Gastrocnemius medialis (tissue), 4 donors: ENCODE measurements at regions not wholly inside any gene's neighbourhood (a gene's known extent, or its start where the extent isn't known, plus 50 kb on each side); places are given as distances from the start of the nearest gene placed in this dataset.

ENCODE experiments used
- ATAC-seq, 2 donors: fragments of 150-250 bp; one replicate each; pipeline ENCODE4 v1.9.1; 2016
- DNase-seq, 2 donors: peaks; one replicate each; pipeline ENCODE4 v3.0.0-alpha.2; 2019
- H3K27ac ChIP-seq, 4 donors: fragments of 200-600 bp; sonication (generic); 1 replicate in 1 of 4; 2 replicates in 3 of 4; pipeline ENCODE4 v1.5.1; 2016 to 2018; ENCODE audit warnings: mild to moderate bottlenecking in 2 of 4, moderate library complexity in 1 of 4
- H3K27me3 ChIP-seq, 3 donors: fragments of 200-600 bp; sonication (generic) in 2 of 3; 1 replicate in 1 of 3; 2 replicates in 2 of 3; pipeline versions ENCODE4 v1.5.1 to v1.6.0; 2016 to 2019; ENCODE audit warnings: mild to moderate bottlenecking in 1 of 3, moderate library complexity in 1 of 3
- H3K36me3 ChIP-seq, 2 donors: fragments of 200-600 bp; sonication (generic) in 1 of 2; one replicate each; pipeline ENCODE4 v1.5.1; 2017 to 2018
- H3K4me1 ChIP-seq, 2 donors: fragments of 200-600 bp; sonication (generic) in 1 of 2; one replicate each; pipeline ENCODE4 v1.5.1; 2016 to 2017; ENCODE audit warnings: mild to moderate bottlenecking in 2 of 2
- H3K4me3 ChIP-seq, 4 donors: fragments of 200-600 bp; sonication (generic) in 3 of 4; 1 replicate in 1 of 4; 2 replicates in 3 of 4; pipeline ENCODE4 v1.5.1; 2016 to 2019; ENCODE audit warnings: mild to moderate bottlenecking in 2 of 4
- H3K9me3 ChIP-seq, 3 donors: fragments of 200-600 bp; sonication (generic) in 2 of 3; 1 replicate in 1 of 3; 2 replicates in 2 of 3; pipeline ENCODE4 v1.5.1; 2016 to 2019
- POLR2A ChIP-seq, 2 donors: fragments of 450-650 bp; IDR thresholded peaks; one replicate each; pipeline ENCODE4 v1.6.1; 2017; ENCODE audit warnings: antibody characterized with exemption in 2 of 2, mild to moderate bottlenecking in 2 of 2, moderate library complexity in 2 of 2
- in situ Hi-C, 4 donors: fragments of 200-750 bp; cut with MboI; loops; one replicate each; pipeline versions ENCODE4 v1.15.0 to v1.8.0; 2017; ENCODE audit warnings: low sequenced_read_pairs in 4 of 4
- intact Hi-C: fragments of 100-400 bp; cut with DNase I; formaldehyde crosslinking; loops from one replicate; pipeline ENCODE4 v1.15.1; 2023; ENCODE audit warnings: low total_unique reads
- TF ChIP-seq, protein P1 (sequence below), 5 experiments: fragments of 450-650 bp in 3 of 5; fragments of 200-600 bp in 2 of 5; sonication (generic) in 2 of 5; IDR thresholded peaks in 4 of 5; conservative IDR thresholded peaks in 1 of 5; 1 replicate in 4 of 5; 2 replicates in 1 of 5; pipeline ENCODE4 v1.5.1; 2016 to 2019; ENCODE audit warnings: antibody characterized with exemption in 5 of 5, mild to moderate bottlenecking in 3 of 5, moderate library complexity in 3 of 5

DNA sequence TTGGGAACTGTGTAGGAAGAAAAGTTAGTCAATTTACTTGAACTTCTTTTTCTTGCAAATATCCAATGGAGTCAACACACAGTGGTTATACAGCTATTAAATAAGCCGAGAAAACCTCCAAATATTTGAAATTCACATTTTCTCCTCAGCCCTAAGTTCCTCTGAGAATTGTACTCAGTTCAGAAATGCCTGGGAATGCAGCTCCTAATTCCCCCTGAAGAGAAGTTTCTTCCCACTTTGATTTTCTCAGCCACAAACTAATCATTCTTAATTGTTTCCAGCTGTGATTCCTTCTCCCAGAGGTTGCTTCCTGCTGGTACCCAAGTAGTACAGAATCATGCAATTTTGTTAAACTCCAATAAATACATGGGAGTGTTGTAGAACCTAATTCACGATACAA lies 246.1 kb upstream of the MIR17HG start:
- H3K4me3 ChIP-seq, result no peak overlapping the region
- no peak overlapping the region for H3K27ac ChIP-seq
- TF ChIP-seq POLR2A (IDR thresholded peaks at IDR 0.05), result no peak
- TF ChIP-seq, protein P1, sequence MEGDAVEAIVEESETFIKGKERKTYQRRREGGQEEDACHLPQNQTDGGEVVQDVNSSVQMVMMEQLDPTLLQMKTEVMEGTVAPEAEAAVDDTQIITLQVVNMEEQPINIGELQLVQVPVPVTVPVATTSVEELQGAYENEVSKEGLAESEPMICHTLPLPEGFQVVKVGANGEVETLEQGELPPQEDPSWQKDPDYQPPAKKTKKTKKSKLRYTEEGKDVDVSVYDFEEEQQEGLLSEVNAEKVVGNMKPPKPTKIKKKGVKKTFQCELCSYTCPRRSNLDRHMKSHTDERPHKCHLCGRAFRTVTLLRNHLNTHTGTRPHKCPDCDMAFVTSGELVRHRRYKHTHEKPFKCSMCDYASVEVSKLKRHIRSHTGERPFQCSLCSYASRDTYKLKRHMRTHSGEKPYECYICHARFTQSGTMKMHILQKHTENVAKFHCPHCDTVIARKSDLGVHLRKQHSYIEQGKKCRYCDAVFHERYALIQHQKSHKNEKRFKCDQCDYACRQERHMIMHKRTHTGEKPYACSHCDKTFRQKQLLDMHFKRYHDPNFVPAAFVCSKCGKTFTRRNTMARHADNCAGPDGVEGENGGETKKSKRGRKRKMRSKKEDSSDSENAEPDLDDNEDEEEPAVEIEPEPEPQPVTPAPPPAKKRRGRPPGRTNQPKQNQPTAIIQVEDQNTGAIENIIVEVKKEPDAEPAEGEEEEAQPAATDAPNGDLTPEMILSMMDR (IDR thresholded peaks at IDR 0.05 in 4 of 5, conservative IDR thresholded peaks at IDR 0.05 in 1 of 5), result no peak
- no peaks in the 10 kb centered on the region for H3K4me1 ChIP-seq
- no peaks in the 10 kb centered on the region for H3K9me3 ChIP-seq
- intact Hi-C loops, result no loop called here
- DNase-seq (no peak), ATAC-seq (no peak)
- in situ Hi-C loops, result no loop called here
- no peaks in the 10 kb centered on the region for H3K36me3 ChIP-seq
- no peaks in the 10 kb centered on the region for H3K27me3 ChIP-seq

DNA sequence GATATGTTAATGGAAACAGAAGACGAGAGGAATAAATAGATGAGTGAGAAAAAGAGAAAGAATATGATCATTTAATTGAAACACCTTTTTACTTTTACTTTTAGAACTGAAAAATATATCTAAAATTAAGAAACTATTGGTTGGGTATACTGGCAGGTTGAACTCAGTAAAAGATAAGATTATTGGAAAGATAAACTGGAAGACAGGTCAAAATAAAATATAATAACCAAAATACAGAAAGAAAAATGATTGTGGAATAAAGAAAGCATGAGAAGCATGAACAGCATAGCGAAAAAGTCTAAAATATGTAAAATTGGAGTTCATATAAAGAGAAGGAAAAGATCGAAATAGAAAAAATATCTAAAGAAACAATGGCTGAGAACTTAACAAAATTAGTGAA lies 242.2 kb upstream of the MIR17HG start:
- intact Hi-C loops (no loop called here), in situ Hi-C loops (no loop called here)
- H3K9me3 ChIP-seq, result no peaks in the 10 kb centered on the region
- no peaks in the 10 kb centered on the region for H3K4me1 ChIP-seq
- no peaks in the 10 kb centered on the region for H3K27me3 ChIP-seq
- no peaks in the 10 kb centered on the region for H3K36me3 ChIP-seq
- no peak overlapping the region for H3K4me3 ChIP-seq
- DNase-seq, result no peak
- TF ChIP-seq, protein P1 (IDR thresholded peaks at IDR 0.05 in 4 of 5, conservative IDR thresholded peaks at IDR 0.05 in 1 of 5), result no peak
- no peak for TF ChIP-seq POLR2A (IDR thresholded peaks at IDR 0.05)
- H3K27ac ChIP-seq, result no peak overlapping the region
- no peak for ATAC-seq

- in situ Hi-C loops (no loop called here), intact Hi-C loops (no loop called here)
- Histone ChIP-seq H3K4me3 (no peak overlapping the region), H3K4me1 (no peaks in the 10 kb centered on the region), H3K36me3 (no peaks in the 10 kb centered on the region), H3K27me3 (no peaks in the 10 kb centered on the region), H3K9me3 (no peaks in the 10 kb centered on the region), H3K27ac (no peak overlapping the region)
- DNase-seq (no peak), ATAC-seq (no peak)
- TF ChIP-seq POLR2A (IDR thresholded peaks at IDR 0.05), result no peak
- TF ChIP-seq, protein P1 (IDR thresholded peaks at IDR 0.05 in 4 of 5, conservative IDR thresholded peaks at IDR 0.05 in 1 of 5), result no peak
Measured at GRCh38 chr13:91106565-91106964, 240.9 kb upstream of the MIR17HG start.

DNA sequence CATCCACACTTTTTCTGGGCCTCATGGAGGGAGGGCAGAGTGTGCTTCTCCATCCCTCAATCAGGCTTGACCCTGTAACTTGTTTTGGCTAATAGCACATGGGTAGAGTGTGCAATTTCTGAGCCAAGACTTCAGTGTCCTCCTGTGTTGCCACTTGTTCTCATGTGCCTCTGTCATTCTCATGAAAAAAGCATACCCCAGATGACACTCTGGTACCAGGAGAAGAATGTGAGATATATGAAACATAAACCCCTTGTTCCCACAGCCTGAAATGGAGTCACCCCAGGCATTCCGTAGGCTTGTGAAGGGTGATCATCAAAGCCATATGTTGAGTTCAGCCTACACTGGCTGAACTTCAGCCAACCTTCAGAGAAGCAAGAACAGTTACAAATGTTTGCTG lies 239.2 kb upstream of the MIR17HG start:
- H3K4me1 ChIP-seq, result no peaks in the 10 kb centered on the region
- H3K27ac ChIP-seq, result no peak overlapping the region
- ATAC-seq (no peak), DNase-seq (no peak)
- H3K36me3 ChIP-seq, result no peaks in the 10 kb centered on the region
- no peaks in the 10 kb centered on the region for H3K9me3 ChIP-seq
- no peak overlapping the region for H3K4me3 ChIP-seq
- H3K27me3 ChIP-seq, result no peaks in the 10 kb centered on the region
- in situ Hi-C loops (no loop called here), intact Hi-C loops (no loop called here)
- TF ChIP-seq POLR2A (IDR thresholded peaks at IDR 0.05), result no peak
- TF ChIP-seq, protein P1 (IDR thresholded peaks at IDR 0.05 in 4 of 5, conservative IDR thresholded peaks at IDR 0.05 in 1 of 5), result no peak

DNA sequence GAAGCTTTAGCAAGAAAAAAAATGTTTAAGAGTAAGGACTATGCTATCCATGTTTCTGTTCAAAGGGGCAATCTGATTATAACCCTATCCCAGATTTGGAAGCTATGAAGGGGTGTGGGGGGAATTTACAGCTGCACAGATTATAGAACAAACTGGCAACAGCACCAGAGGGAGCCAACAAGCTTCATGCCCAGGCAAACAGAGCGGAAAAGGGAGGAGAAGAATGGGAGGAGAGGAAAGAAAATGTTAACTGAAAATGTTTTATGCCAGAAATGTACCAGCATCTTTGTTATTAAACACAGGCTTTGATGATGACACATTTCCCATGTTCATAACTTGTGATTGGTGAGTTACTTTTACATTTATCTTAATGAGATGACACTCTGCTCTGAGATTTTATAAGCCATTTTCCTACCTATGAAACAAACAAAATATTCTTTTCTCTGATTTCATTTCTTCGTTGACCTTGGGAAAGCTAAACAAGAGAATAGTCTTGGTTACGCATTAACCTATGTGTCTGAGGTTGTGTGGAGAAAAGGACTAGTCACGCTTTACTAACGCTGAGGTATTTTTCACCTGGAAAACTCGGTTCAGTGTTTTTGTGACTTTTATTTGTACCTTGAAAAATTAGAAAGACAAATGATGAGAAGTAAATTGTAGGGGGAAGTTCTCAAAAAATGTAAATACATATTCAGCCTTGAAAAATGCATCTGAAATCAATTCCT lies 235.8 kb upstream of the MIR17HG start:
- in situ Hi-C loops (no loop called here), intact Hi-C loops (no loop called here)
- ATAC-seq (no peak), DNase-seq (no peak)
- Histone ChIP-seq H3K27me3 (no peaks in the 10 kb centered on the region), H3K9me3 (no peaks in the 10 kb centered on the region), H3K4me1 (no peaks in the 10 kb centered on the region), H3K27ac (no peak overlapping the region), H3K36me3 (no peaks in the 10 kb centered on the region), H3K4me3 (no peak overlapping the region)
- TF ChIP-seq, protein P1 (IDR thresholded peaks at IDR 0.05 in 4 of 5, conservative IDR thresholded peaks at IDR 0.05 in 1 of 5), result no peak
- TF ChIP-seq POLR2A (IDR thresholded peaks at IDR 0.05), result no peak
